AG04449 (cell line): ENCODE measurements at regions not wholly inside any gene's neighbourhood (a gene's known extent, or its start where the extent isn't known, plus 50 kb on each side); places are given as distances from the start of the nearest gene placed in this dataset.
"Not testable (repeated sequence)": the region's sequence is repeated elsewhere in the genome, so short reads cannot be mapped to it uniquely, and the experiment has no call there.

Experiments used
- CTCF ChIA-PET: fragments of 350-600 bp; formaldehyde crosslinking; extraction: SDS; loops from one replicate; lab custom pipeline; 2021; ENCODE audit warnings: antibody characterized with exemption; lab: Yijun Ruan, JAX
- POLR2A ChIA-PET: fragments of 400-600, 350-600 bp; formaldehyde crosslinking; extraction: SDS; loops from one replicate; lab custom pipeline; 2020; ENCODE audit warnings: antibody characterized with exemption, inconsistent platforms; lab: Yijun Ruan, JAX
- DNase-seq: peaks from one replicate; pipeline ENCODE4 v3.0.0-alpha.2; 2010; ENCODE audit warnings: low read depth, low spot score
- H3K4me3 ChIP-seq: 2 replicates; pipeline ENCODE4 v1.5.1; 2011; ENCODE audit warnings: low read depth, mild to moderate bottlenecking, control low read depth, low read length
- CTCF ChIP-seq: IDR thresholded peaks from one replicate; pipeline ENCODE4 v1.5.1; 2011; ENCODE audit warnings: mild to moderate bottlenecking, moderate library complexity, low read length, control low read depth, inconsistent platforms; ENCODE audit not compliant: insufficient read depth; ENCODE audit errors: missing control alignments

- DNase-seq, result no peak
- CTCF ChIA-PET, result no interaction called here
- POLR2A ChIA-PET, result no interaction called here
- TF ChIP-seq CTCF, result no peak
- no peak overlapping the region for H3K4me3 ChIP-seq
Measured at GRCh38 chr7:110534241-110534931, 556.5 kb upstream of the LRRN3 start.

- TF ChIP-seq CTCF, result no peak
- H3K4me3 ChIP-seq, result no peak overlapping the region
- CTCF ChIA-PET, result interaction anchor here (0.7 kb wide), 1 partner anchor 9 kb away, joined by 3 read pairs; no protein-coding TSS in a partner anchor
Measured at GRCh38 chr7:110539216-110539615, 551.7 kb upstream of the LRRN3 start.

DNA sequence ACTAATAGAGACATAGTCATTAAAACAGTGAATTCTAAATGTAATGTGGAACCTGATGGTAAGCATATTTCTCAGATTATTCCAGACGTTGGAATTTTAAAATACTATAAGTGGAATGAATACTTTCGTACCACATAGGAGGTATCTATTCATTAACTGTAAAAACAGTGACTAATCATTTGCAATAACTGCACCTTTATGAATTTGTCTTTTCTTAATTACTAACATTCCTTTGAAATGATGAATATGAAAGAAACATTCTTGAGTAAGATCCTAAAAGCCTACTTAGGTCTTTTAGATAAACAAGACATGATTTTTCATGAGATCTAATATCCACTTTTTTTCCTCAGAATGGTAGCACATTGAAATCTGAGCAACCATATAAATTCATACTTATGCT, 549.0 kb upstream of the LRRN3 start:
- POLR2A ChIA-PET, result interaction anchor here (0.6 kb wide), 1 partner anchor 46 kb away, joined by 5 read pairs; no protein-coding TSS in a partner anchor
- H3K4me3 ChIP-seq, result no peak overlapping the region
- no peak for TF ChIP-seq CTCF
- CTCF ChIA-PET, result no interaction called here
- peak; percentile 59 for DNase-seq

More at GRCh38 chr7:110539216-110539615, 551.7 kb upstream of the LRRN3 start:
- DNase-seq, result peak; percentile 58
- POLR2A ChIA-PET, result no interaction called here

DNA sequence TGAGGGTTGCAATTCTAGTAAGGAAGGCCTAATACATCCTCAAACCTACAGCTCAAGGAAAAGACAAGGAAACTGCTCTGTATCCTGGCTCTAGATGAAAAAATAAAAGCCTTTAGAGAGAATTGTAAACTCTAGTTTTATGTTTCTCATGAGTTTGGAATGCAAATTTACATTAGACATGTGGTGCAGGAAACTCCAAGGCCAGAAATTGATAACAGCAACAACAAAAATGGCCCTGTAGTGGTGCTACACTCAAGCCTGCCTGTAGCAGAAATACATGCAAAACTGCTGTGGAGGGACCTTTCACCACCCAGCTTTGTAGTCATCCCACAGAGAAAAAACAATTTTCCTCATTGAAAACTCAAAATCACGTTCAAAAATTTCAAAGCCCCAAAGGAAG, 546.7 kb upstream of the LRRN3 start:
- no peak for DNase-seq
- POLR2A ChIA-PET, result no interaction called here
- TF ChIP-seq CTCF, result no peak
- H3K4me3 ChIP-seq, result no peak overlapping the region
- CTCF ChIA-PET, result no interaction called here

- CTCF ChIA-PET, result interaction anchor here (0.6 kb wide), 1 partner anchor 9 kb away, joined by 3 read pairs; no protein-coding TSS in a partner anchor
- POLR2A ChIA-PET, result no interaction called here
- no peak for TF ChIP-seq CTCF
- no peak for DNase-seq
- H3K4me3 ChIP-seq, result no peak overlapping the region
Measured at GRCh38 chr7:110548372-110548771, 542.6 kb upstream of the LRRN3 start.

GRCh38 chr7:110557136-110557535, 533.8 kb upstream of the LRRN3 start:
- no peak overlapping the region for H3K4me3 ChIP-seq
- ChIA-PET POLR2A (no interaction called here), CTCF (no interaction called here)
- DNase-seq, result no peak
- no peak for TF ChIP-seq CTCF

DNA sequence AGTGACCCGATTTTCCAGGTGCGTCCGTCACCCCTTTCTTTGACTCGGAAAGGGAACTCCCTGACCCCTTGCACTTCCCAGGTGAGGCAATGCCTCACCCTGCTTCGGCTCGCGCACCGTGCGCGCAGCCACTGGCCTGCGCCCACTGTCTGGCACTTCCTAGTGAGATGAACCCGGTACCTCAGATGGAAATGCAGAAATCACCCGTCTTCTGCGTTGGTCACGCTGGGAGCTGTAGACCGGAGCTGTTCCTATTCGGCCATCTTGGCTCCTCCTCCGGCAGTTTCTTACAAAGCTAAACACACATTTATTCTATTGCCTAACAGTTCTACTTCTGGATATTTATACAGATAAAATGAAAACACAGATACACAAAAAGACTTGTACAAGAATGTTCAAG, 527.6 kb upstream of the LRRN3 start:
- CTCF ChIA-PET, DNase-seq, H3K4me3 ChIP-seq, POLR2A ChIA-PET: not testable (repeated sequence)
